ENCODE measurements at regions not wholly inside any gene's neighbourhood (a gene's known extent, or its start where the extent isn't known, plus 50 kb on each side); places are given as distances from the start of the nearest gene placed in this dataset.

DNA sequence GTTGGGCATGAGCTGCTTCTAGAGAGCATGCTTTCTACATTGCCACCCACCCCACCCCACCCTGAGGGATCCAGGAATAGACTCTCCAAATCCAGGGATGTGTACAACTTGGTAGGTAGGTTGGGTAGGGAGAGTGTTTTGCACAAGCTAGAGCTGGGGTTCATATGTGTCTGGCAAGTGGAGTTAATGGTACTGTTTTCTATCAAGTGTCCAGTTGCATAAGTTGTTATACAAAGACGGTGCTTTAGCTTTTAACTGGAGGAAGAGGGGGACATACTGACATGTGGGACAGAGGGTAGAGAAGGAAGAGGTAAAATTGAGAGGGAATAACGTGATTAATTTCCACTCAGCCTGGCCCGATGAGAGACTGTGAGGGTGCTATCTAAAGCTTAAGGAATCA, 51.0 kb upstream of the TNC start:
- H3K4me3 ChIP-seq (ENCODE audit: low read depth, low read length): no peak overlapping the region
- TF ChIP-seq, protein P1, sequence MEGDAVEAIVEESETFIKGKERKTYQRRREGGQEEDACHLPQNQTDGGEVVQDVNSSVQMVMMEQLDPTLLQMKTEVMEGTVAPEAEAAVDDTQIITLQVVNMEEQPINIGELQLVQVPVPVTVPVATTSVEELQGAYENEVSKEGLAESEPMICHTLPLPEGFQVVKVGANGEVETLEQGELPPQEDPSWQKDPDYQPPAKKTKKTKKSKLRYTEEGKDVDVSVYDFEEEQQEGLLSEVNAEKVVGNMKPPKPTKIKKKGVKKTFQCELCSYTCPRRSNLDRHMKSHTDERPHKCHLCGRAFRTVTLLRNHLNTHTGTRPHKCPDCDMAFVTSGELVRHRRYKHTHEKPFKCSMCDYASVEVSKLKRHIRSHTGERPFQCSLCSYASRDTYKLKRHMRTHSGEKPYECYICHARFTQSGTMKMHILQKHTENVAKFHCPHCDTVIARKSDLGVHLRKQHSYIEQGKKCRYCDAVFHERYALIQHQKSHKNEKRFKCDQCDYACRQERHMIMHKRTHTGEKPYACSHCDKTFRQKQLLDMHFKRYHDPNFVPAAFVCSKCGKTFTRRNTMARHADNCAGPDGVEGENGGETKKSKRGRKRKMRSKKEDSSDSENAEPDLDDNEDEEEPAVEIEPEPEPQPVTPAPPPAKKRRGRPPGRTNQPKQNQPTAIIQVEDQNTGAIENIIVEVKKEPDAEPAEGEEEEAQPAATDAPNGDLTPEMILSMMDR (IDR thresholded peaks at IDR 0.05; ENCODE audit: borderline replicate concordance, insufficient read depth, low read depth, low read length): no peak

DNA sequence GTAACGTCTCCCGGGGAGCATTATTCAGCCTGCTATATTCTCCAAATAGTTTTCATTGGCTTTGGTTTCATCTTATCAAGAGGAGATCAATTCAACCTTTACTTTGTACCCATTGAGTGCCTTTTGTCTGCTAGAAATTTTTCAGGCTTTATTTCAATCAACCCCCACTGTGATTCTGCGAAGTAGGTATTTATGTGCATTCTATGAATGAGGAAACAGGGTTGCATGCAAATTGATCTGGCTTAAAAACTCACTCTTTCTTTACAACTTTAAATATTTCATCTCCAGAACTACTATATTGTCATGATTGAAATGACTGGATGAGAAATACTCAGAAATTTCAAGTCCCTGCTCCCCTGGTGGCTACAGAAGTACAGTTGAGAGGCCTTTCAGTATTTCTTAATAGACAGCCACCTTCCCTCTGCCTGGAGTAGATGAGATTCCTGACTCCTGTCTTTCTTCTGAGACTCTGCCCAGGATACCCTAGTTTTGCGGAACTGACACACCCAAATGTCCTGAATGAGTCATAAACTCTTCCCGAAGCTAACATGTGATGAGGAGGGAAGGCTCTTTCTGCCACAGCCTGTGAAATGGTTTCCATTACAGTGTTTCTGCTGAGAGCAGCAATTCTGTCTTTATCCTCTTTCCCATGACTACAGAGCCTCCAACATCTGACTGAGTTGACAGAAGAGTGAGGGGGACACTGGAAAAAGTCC, 52.6 kb upstream of the TNC start:
- TF ChIP-seq, protein P1 (IDR thresholded peaks at IDR 0.05; ENCODE audit: borderline replicate concordance, insufficient read depth, low read depth, low read length): no peak
- no peak overlapping the region for H3K4me3 ChIP-seq (ENCODE audit: low read depth, low read length)

DNA sequence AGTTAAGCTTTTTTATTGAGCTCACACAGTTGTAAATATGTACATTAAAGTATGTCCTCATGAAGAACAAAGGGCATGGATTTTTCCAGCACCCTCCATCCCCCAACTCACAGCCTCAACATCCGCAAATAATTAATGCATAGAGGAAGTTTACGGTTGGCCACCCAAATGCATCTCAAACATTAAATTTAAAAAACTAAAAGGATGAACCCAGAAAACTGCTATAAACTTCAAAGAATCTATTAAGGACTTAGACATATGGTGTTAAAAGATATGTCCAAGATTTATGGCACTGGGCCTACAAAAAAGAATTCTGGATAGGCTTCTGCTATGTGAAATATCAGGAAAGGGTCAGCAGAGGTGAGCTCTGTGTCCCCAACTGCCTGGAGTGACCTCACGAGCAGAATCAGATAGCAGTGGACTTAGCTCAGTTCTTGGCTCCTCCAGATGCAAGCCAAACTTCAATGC, 54.0 kb upstream of the TNC start:
- no peak overlapping the region for H3K4me3 ChIP-seq (ENCODE audit: low read depth, low read length)
- TF ChIP-seq, protein P1 (IDR thresholded peaks at IDR 0.05; ENCODE audit: borderline replicate concordance, insufficient read depth, low read depth, low read length): no peak

DNA sequence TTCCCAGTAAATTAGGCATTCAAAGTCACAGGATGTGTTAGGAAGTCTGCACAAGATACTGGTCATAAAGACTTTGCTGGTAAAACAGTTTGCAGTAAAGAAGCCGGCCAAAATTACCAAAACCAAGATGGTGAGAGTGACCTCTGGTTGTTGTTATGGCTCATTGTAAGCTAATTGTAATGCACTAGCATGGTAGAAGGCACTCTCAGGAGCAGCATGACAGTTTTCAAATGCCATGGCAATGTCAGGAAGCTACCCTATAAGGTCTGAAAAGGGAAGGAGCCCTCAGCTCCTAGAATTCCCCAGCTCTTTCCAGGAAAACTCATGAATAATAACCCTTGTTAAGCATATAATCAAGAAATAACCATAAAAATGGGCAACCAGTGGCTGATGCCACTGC, 64.3 kb upstream of the TNC start:
- TF ChIP-seq, protein P1 (IDR thresholded peaks at IDR 0.05; ENCODE audit: borderline replicate concordance, insufficient read depth, low read depth, low read length): no peak

DNA sequence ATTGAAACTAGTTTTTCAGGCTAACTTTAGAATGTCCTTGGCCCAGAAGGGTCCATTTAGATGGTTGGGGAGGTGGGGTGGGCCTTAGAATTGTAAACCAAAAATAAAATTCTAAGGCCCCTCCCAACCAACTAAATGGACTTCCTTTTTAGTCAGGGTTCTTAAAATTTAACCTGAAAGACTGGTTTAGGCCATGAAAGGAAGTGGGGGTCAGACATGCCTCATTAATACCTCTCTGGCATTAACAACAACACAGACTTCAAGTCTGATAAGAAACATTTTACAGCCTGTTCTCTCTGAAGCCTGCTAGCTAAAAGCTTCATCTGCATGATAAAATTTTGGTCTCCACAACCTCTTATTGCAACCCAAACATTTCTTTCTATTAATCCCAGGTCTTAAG, 65.5 kb upstream of the TNC start:
- no peak overlapping the region for H3K4me3 ChIP-seq (ENCODE audit: low read depth, low read length)
- TF ChIP-seq, protein P1 (IDR thresholded peaks at IDR 0.05; ENCODE audit: borderline replicate concordance, insufficient read depth, low read depth, low read length): no peak

More for the DNA sequence above, 64.3 kb upstream of the TNC start:
- H3K4me3 ChIP-seq (ENCODE audit: low read depth, low read length): no peak overlapping the region

DNA sequence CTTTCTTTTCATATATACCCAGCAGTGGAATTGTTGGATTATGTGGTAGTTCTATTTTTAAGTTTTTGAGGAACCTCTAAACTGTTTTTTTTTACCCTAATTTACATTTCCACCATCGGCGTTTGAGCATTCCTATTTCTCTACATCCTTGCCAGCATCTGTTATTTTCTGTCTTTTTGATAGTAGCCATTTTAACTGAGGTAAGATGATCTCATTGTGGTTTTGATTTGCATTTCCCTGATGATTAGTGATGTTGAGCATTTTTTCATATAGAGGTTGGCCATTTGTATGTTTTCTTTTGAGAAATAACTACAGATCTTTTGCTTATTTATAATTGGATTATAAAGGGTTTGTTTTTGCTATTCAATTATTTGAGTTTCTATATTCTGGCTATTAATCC, 71.7 kb upstream of the TNC start:
- TF ChIP-seq, protein P1 (IDR thresholded peaks at IDR 0.05; ENCODE audit: borderline replicate concordance, insufficient read depth, low read depth, low read length): no peak
- H3K4me3 ChIP-seq (ENCODE audit: low read depth, low read length): no peak overlapping the region

DNA sequence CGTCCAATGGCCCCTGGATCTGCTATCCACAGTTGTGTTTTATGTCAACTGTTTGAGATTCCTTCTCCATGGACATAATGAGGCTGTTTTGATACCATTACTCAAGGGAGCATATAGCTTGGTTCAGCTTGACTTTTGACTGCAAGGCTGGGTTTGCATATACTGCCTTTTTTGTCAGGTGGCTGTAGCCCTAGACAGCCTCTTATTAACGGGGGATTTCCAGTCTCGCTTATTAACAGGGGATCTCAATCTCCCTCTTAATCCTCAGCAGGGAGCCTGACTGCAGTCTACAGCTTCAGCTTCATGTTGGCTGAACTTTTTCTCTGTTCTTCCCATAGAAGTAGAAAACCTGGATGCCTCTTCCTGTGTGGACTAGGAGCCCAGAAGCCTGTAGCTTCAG, 73.7 kb upstream of the TNC start:
- H3K4me3 ChIP-seq (ENCODE audit: low read depth, low read length): no peak overlapping the region
- TF ChIP-seq, protein P1 (IDR thresholded peaks at IDR 0.05; ENCODE audit: borderline replicate concordance, insufficient read depth, low read depth, low read length): no peak
